GM12864 (cell line): ENCODE measurements at regions not wholly inside any gene's neighbourhood (a gene's known extent, or its start where the extent isn't known, plus 50 kb on each side); places are given as distances from the start of the nearest gene placed in this dataset.
"Not testable (repeated sequence)": the region's sequence is repeated elsewhere in the genome, so short reads cannot be mapped to it uniquely, and the experiment has no call there.

Experiments
- DNase-seq: peaks from one replicate; pipeline ENCODE4 v3.0.0-alpha.2; 2011; ENCODE audit warnings: low read depth
- H3K4me3 ChIP-seq: 2 replicates; pipeline ENCODE4 v1.5.1; 2011; ENCODE audit warnings: mild to moderate bottlenecking, low read depth, low read length, control low read depth
- TF ChIP-seq, protein P1 (sequence below): IDR thresholded peaks from 2 replicates; pipeline ENCODE4 v1.5.1; 2011; ENCODE audit warnings: low read depth, mild to moderate bottlenecking, moderate library complexity, low read length, control low read depth, inconsistent platforms; ENCODE audit errors: missing control alignments

DNA sequence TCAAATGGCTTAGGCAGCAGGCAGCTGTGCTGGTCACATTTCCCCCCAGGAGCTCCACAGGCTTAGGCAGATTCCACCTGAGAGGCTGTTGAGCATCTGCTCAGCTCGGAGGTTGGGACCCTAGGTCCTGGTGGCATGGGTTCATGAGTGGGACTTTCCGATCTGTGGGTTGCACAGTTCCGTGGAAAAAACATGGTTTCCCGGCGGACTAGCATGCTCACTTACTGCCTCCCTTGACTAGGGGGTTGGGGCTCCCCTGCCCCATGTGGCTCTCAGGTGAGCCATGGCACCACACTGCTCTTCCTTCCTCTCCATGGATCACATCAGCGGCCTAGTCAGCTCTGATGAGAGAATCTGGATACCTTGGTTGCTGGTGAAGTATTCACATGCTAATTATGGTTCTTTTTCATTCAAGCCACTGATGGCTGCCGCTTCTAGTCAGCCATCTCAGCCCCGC is 685.1 kb downstream of the METTL15 start:
- TF ChIP-seq, protein P1, sequence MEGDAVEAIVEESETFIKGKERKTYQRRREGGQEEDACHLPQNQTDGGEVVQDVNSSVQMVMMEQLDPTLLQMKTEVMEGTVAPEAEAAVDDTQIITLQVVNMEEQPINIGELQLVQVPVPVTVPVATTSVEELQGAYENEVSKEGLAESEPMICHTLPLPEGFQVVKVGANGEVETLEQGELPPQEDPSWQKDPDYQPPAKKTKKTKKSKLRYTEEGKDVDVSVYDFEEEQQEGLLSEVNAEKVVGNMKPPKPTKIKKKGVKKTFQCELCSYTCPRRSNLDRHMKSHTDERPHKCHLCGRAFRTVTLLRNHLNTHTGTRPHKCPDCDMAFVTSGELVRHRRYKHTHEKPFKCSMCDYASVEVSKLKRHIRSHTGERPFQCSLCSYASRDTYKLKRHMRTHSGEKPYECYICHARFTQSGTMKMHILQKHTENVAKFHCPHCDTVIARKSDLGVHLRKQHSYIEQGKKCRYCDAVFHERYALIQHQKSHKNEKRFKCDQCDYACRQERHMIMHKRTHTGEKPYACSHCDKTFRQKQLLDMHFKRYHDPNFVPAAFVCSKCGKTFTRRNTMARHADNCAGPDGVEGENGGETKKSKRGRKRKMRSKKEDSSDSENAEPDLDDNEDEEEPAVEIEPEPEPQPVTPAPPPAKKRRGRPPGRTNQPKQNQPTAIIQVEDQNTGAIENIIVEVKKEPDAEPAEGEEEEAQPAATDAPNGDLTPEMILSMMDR = no peak

DNA sequence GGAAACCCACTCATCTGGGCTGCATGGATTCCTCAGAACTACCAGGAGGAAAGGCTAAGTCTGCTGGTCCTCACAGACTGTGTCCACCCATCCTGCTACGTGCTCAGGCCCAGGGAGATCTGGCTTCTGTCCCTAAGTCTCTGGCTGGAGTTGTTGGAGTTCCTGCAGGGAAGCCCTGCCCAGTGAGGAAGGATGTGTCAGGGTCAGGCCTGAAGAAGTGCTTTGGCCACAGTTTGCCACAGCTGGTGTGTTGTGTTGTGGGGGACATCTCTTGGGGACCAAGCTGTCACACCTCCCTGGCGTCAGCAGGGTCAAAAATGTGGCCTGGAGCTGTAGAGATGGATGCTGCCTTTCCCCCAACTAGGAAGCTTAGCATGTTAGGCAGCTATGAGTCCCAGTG is 684.7 kb downstream of the METTL15 start:
- DNase-seq = no peak
- no peak overlapping the region for H3K4me3 ChIP-seq
- TF ChIP-seq, protein P1 = no peak

More for the DNA sequence above, 685.1 kb downstream of the METTL15 start:
- H3K4me3 ChIP-seq = no peak overlapping the region
- no peak for DNase-seq

- DNase-seq, H3K4me3 ChIP-seq: not testable (repeated sequence)
Observed at GRCh38 chr11:28787897-28788296, 679.7 kb downstream of the METTL15 start.

DNA sequence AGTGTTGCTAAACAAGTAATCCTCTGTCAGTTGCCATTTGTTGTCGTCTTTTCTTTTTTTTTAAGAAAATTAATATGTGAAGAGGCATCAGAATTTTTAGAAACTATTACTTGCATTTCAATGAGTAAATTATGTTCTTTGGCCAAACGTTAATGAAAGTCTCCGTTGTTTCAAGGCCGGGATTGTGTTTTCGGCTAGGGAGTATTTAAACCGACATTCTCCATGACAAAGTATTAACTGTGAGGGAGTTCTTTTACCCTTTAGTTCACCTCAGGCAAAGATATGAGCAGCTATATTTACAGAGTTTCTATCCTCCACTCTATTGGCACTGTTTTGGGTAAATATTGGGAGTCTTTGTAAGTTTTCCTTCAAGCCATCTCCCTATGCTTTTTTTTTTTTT is 668.9 kb downstream of the METTL15 start:
- H3K4me3 ChIP-seq = no peak overlapping the region
- TF ChIP-seq, protein P1 = no peak
- no peak for DNase-seq

- DNase-seq = no peak
Observed at GRCh38 chr11:28773606-28774005, 665.4 kb downstream of the METTL15 start.

GRCh38 chr11:28770806-28771205 is 662.6 kb downstream of the METTL15 start:
- DNase-seq = no peak
- no peak overlapping the region for H3K4me3 ChIP-seq
- TF ChIP-seq, protein P1 = no peak

More at GRCh38 chr11:28773606-28774005, 665.4 kb downstream of the METTL15 start:
- TF ChIP-seq, protein P1 = no peak
- no peak overlapping the region for H3K4me3 ChIP-seq

GRCh38 chr11:28767574-28767973 is 659.4 kb downstream of the METTL15 start:
- H3K4me3 ChIP-seq = no peak overlapping the region
- no peak for DNase-seq
- TF ChIP-seq, protein P1 = no peak
